CD1c-positive myeloid dendritic cell (primary cell): ENCODE measurements at regions not wholly inside any gene's neighbourhood (a gene's known extent, or its start where the extent isn't known, plus 50 kb on each side); places are given as distances from the start of the nearest gene placed in this dataset.

Source experiments
- DNase-seq: peaks from one replicate; pipeline ENCODE4 v3.0.0-alpha.2; 2016; ENCODE audit errors: extremely low spot score

DNA sequence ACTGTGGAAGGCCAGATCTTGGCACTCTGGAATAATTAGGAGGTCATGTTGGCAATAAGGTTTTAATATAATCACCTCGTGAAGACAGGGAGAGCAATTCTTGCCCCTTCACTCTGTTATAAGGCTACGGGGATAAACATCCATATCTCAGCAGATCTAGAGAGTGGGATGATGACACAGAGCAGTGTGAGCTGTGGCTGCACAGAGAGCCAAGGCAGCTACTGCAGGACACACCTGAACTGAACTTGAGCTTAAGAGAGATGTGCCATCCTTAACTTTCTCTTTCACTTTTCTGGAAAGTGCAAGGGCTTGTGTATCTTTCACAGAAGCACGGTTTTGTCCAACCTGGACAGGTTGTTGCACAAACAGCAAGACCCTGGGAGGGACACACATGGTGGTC is 174.7 kb downstream of the GATA3 start:
- no peak for DNase-seq

DNA sequence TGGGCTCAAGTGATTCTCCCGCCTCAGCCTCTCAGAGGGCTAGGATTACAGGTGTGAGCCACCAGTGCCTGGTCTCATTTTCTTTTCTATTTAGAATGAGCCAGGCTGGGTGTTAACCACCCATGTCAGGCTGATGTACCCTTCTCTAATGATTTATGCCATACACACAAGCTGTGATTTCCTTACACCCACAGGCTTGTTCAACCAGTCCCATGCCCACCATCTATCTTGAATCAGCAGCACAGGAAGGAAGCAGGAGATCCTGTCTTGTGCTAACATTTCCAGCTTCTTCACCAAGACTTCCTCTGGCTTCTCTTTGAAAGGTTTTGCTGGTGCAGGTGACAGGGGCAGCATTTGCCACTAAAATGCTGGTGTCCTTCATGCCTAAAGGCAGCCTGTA is 176.4 kb downstream of the GATA3 start:
- no peak for DNase-seq

DNA sequence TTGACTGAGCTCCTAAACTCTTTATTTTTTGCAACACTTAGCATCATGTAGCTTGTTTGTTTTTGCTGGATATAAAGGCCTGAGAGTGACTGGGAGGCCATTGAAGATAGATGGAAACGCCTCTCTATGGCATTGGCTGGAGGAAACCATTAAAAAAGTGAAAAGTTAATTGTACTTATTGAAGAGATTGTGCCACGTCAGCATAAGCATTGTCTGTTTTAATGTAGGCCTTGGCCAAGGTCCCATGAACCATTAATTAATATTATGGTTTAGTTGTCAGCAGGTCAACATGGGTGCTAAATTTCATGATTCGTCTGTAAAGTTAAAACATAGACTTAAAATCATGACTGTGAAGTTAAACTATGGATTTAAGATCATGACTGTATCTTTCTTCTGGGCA is 178.6 kb downstream of the GATA3 start:
- no peak for DNase-seq

DNA sequence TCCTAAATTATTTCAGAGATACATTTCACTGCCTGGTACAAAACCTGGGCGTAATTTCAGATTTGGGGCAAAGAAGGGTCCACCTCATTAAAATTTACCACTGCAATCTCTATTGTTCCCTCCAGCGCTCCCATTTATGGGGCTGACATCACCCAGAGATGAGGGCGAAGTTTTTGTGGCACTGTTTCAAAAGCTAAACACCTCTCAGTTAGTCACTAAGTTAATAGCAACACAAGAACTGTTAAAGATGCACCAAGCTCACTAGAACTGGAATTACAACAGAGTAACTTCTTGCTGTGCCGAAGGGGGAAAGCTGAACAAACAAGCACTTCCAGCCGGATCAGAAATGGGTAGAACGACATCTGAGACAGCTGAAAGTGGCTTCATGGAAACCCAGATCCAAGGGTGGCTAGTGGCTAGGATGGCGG is 179.4 kb downstream of the GATA3 start:
- no peak for DNase-seq

DNA sequence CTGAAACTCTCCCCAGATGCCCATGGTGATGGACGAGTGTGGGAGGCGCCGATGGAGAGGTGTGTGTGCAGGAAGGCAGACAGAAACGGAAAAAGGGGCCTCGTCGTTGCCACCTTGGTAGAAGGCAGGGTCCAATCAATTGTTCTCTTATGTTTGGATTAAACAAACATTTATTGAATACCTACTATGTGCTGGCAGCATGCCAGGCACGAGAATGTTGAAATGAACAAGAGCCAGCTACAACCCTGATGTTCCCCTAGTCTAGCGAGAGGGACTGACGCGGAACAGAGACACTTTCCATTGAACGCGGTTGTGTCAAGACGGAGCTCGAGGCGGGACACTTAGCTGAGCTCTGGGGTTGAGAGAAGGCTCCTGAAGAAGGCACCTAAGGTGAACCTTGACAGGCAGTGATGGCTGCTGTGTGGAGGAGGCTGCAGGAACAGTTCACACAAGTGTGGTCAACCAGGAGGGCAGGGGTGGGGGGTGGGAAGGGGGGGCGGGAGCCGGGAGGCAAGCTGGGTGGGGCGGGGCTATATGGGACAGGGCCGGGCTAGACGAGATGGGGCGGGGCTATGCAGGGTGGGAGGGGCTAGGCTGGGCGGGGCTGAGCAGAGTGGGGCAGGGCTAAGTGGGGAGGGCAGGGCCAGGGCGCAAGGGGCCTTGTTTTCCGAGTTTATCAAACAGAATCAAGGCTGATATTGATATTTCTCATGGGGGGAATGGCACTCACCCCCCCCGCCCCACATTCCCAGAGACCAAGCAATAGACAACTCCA is 181.0 kb downstream of the GATA3 start:
- no peak for DNase-seq

- no peak for DNase-seq
Observed at GRCh38 chr10:8238986-8239385, 184.5 kb downstream of the GATA3 start.

GRCh38 chr10:8240861-8241260 is 186.4 kb downstream of the GATA3 start:
- DNase-seq = no peak

GRCh38 chr10:8242295-8242872 is 187.9 kb downstream of the GATA3 start:
- DNase-seq = no peak

- DNase-seq = peak; percentile 4
Observed at GRCh38 chr10:8245131-8245813, 190.8 kb downstream of the GATA3 start.

- DNase-seq = no peak
Observed at GRCh38 chr10:8245814-8246142, 191.3 kb downstream of the GATA3 start.

DNA sequence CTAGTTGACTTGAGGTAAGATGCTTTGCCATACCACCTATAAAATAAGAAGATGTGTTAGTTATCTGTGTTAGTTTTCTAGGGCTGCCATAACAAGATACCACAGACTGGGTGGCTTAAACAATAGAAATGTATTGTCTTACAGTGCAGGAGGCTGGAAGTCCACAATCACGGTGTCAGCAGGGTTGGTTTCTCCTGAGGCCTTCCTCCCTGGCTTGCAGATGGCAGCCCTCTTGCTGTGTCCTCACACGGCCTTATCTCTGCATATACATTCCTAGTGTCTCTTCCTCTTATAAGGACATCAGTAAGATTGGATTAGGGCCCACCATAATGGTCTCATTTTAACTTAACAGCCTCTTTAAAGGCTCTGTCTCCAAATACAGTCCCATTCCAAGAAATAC is 192.1 kb downstream of the GATA3 start:
- DNase-seq = no peak

GRCh38 chr10:8247191-8247590 is 192.7 kb downstream of the GATA3 start:
- DNase-seq = no peak

DNA sequence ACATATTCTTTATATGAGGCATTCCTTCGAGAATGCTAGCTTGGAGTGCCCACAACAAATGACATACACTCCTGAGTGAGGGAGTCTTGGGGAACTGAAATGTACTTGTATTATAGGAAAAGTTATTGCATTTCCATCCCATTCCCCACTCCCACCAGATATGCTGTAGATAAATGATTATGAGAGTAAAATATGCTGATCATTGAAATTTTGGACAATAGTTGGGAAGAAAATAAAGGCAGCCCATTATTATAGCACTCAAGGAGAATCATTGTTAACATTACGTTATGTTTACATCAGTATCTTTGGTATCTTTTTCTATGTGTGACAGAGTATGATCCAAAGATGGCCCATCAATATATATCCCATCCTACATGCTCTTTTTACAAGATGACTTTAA is 194.4 kb downstream of the GATA3 start:
- no peak for DNase-seq

GRCh38 chr10:8254350-8254749 is 199.9 kb downstream of the GATA3 start:
- no peak for DNase-seq

DNA sequence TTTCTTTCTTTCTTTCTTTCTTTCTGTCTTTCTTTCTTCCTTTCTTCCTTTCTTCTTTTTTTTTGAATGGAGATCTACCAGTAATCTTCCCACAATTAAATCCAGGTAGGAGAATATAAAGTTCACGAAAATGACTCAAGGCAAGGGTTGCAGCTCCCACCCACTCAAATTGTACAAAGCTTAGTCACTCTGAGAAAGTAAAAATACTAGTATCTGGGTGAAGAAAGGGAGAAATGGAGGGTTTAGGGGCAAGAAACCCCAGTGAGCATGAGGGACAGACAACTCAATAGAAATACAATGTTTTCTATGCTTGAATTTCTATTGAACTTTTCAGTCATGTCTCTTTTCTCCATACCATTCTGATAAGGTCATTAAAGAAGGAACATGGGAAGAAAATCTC is 200.8 kb downstream of the GATA3 start:
- DNase-seq = no peak

GRCh38 chr10:8260645-8261044 is 206.2 kb downstream of the GATA3 start:
- DNase-seq = no peak

GRCh38 chr10:8262317-8262716 is 207.8 kb downstream of the GATA3 start:
- DNase-seq = no peak

DNA sequence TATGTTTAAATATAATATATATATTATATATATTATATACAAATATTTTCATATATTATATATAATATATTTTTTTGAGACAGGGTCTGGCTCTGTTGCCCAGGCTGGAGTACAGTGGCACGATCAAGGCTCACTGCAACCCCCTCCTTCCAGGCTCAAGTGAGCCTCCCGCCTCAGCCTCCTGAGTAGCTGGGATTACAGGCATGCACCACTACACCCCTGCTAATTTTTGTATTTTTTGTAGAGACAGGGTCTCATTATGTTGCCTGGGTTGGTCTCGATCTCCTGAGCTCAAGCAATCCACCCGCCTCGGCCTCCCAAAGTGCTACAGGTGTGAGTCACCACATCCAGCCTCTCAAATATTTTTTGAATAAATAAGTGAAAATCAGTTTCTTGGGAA is 215.5 kb downstream of the GATA3 start:
- DNase-seq = no peak

GRCh38 chr10:8272794-8273425 is 218.4 kb downstream of the GATA3 start:
- no peak for DNase-seq

DNA sequence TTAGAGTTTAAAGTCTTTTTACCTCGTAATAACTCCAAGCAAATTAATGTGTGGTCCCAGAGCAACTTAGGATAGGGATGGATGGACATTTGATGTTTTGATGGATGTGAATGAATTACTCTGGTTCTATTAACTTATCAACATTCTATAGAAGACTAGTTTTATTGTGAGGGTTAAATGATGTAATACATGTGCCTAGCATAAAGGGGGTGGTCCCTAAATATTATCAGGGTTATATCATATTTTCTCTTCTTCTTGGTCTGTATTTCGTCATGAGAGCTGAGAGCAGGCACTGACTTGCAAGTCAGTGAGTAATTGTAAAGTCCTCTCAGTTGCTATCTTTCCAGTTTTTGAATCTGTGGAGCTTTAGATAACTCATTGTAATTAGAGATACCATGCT is 219.3 kb downstream of the GATA3 start:
- no peak for DNase-seq

- DNase-seq = no peak
Observed at GRCh38 chr10:8275911-8276310, 221.4 kb downstream of the GATA3 start.

- DNase-seq = no peak
Observed at GRCh38 chr10:8278099-8278498, 223.6 kb downstream of the GATA3 start.

DNA sequence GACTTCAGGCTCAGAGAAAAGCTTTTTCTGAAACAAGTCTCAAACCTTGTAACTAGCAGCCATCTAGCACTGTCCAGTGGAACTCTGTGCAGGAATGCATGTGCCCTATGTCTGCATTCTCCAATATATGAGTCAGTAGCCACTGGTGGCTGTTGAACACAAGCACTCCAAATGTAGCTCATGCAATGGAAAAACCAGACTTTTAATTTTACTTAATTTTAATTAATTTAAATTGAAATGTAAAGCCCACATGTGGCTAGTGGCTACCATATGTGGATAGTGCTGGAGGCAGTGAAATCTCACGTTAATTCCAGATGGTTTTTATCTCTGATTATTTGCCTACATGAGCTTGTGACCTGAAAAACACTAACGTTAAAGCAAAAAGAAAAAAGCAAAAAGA is 225.1 kb downstream of the GATA3 start:
- no peak for DNase-seq
